ENCODE measurements at regions not wholly inside any gene's neighbourhood (a gene's known extent, or its start where the extent isn't known, plus 50 kb on each side); places are given as distances from the start of the nearest gene placed in this dataset.

GRCh38 chr10:128483216-128483615 is 357.0 kb upstream of the MKI67 start:
- Histone ChIP-seq H3K27ac (ENCODE audit: low read depth, low read length) (no peak overlapping the region), H3K36me3 (ENCODE audit: control insufficient read depth in 1 of 2, insufficient read depth in 2 of 2, low read length in 2 of 2) (no peaks in the 10 kb centered on the region), H3K9me3 (ENCODE audit: control insufficient read depth in 1 of 2, insufficient read depth in 1 of 2, low read depth in 1 of 2, low read length in 2 of 2) (no peaks in the 10 kb centered on the region), H3K79me2 (ENCODE audit: insufficient read depth, low read length) (no peaks in the 10 kb centered on the region), H4K20me1 (ENCODE audit: insufficient read depth) (no peaks in the 10 kb centered on the region), H3K9me2 (ENCODE audit: insufficient read depth) (no peaks in the 10 kb centered on the region), H3K4me1 (ENCODE audit: control insufficient read depth in 1 of 2, insufficient read depth in 2 of 2, low read length in 2 of 2) (no peaks in the 10 kb centered on the region), H3K27me3 (ENCODE audit: insufficient read depth, low read length) (peaks cover 62% of the 10 kb centered on the region), H2AFZ (ENCODE audit: low read depth, low read length, poor library complexity, severe bottlenecking) (no peak overlapping the region), H3K4me2 (ENCODE audit: low read length) (no peak overlapping the region), H3K9ac (ENCODE audit: low read length) (no peak overlapping the region), H3K4me3 (replicated peaks in 1 of 2; ENCODE audit: low read depth in 1 of 2, low read length in 2 of 2) (no peak overlapping the region)
- RAD21 ChIA-PET (ENCODE audit: low non-redundant PET in 1 of 2, low total read pairs in 2 of 2, uncharacterized antibody in 2 of 2, unreplicated experiment in 2 of 2) = no interaction called here
- DNase-seq (ENCODE audit: low read depth, low spot score) (no peak), ATAC-seq (no peak)
- no TSS peak for BruUV-seq (replicated peaks)
- intact Hi-C loops (cut with micrococcal nuclease) = no loop called here
- POLR2A ChIA-PET = no interaction called here
- TF ChIP-seq FOSL1 (IDR thresholded peaks at IDR 0.05; ENCODE audit: low read depth) = no peak
- no peak for TF ChIP-seq JUND (IDR thresholded peaks at IDR 0.05)
- no peak for TF ChIP-seq TCF7L2 (IDR thresholded peaks at IDR 0.05; ENCODE audit: borderline replicate concordance, extremely low read depth, insufficient read depth, insufficient read length)
- TF ChIP-seq, protein P1, sequence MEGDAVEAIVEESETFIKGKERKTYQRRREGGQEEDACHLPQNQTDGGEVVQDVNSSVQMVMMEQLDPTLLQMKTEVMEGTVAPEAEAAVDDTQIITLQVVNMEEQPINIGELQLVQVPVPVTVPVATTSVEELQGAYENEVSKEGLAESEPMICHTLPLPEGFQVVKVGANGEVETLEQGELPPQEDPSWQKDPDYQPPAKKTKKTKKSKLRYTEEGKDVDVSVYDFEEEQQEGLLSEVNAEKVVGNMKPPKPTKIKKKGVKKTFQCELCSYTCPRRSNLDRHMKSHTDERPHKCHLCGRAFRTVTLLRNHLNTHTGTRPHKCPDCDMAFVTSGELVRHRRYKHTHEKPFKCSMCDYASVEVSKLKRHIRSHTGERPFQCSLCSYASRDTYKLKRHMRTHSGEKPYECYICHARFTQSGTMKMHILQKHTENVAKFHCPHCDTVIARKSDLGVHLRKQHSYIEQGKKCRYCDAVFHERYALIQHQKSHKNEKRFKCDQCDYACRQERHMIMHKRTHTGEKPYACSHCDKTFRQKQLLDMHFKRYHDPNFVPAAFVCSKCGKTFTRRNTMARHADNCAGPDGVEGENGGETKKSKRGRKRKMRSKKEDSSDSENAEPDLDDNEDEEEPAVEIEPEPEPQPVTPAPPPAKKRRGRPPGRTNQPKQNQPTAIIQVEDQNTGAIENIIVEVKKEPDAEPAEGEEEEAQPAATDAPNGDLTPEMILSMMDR (IDR thresholded peaks at IDR 0.05 in 2 of 3, conservative IDR thresholded peaks at IDR 0.05 in 1 of 3; ENCODE audit: borderline replicate concordance in 1 of 3, insufficient read depth in 1 of 3, low read depth in 2 of 3, low read length in 2 of 3) = no peak
- TF ChIP-seq YY1 (IDR thresholded peaks at IDR 0.05; ENCODE audit: extremely low read depth, insufficient replicate concordance, low read depth, low read length) = no peak
- TF ChIP-seq EZH2 (IDR thresholded peaks at IDR 0.05) = no peak
- TF ChIP-seq SP1 (IDR thresholded peaks at IDR 0.05; ENCODE audit: low read depth) = no peak
- TF ChIP-seq REST (IDR thresholded peaks at IDR 0.05; ENCODE audit: low read depth) = no peak
- TF ChIP-seq EZH2phosphoT487 (IDR thresholded peaks at IDR 0.05; ENCODE audit: borderline replicate concordance) = no peak
- no peak for TF ChIP-seq ZNF274 (IDR thresholded peaks at IDR 0.05; ENCODE audit: low read depth, low read length)
- TF ChIP-seq CBX3 (IDR thresholded peaks at IDR 0.05; ENCODE audit: low read depth) = no peak
- CTCF ChIA-PET = no interaction called here
